ENCODE measurements at regions not wholly inside any gene's neighbourhood (a gene's known extent, or its start where the extent isn't known, plus 50 kb on each side); places are given as distances from the start of the nearest gene placed in this dataset.

DNA sequence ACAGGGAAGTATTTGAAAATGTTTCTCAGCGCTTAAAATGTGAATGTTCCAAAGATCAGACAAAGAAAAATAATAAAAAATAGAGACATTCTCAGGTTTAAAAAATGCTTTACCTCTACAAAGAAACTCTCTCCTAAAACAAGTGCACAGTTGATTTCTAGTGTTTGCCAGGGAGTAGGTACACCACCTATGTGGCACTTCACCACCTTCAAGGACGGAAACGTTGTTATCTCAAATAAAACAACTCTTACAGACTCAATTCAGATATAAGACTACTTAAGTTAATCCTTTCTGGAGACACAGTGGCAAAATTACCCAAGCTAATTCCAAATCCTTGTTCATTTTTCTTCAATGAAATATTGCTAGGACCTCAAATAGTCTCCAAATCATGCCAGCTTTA lies 286.4 kb upstream of the ISL1 start:
- H3K36me3 ChIP-seq (ENCODE audit: insufficient read depth, insufficient read length, low read length) = no peaks in the 10 kb centered on the region
- no peaks in the 10 kb centered on the region for H3K4me1 ChIP-seq (ENCODE audit: insufficient read depth, insufficient read length)
- no peak overlapping the region for H3K4me3 ChIP-seq (ENCODE audit: insufficient read length, low read depth)
- DNase-seq (ENCODE audit: low read depth, low spot score) = no peak
- no peaks in the 10 kb centered on the region for H3K27me3 ChIP-seq (ENCODE audit: insufficient read depth, insufficient read length)
- no peak overlapping the region for H3K9ac ChIP-seq (ENCODE audit: insufficient read length, low read depth)
- TF ChIP-seq ZNF274 (IDR thresholded peaks at IDR 0.05; ENCODE audit: low read depth, low read length) = no peak
- TF ChIP-seq YY1 (IDR thresholded peaks at IDR 0.05; ENCODE audit: insufficient read depth, insufficient read length) = no peak
- TF ChIP-seq SUZ12 (IDR thresholded peaks at IDR 0.05; ENCODE audit: extremely low read depth, insufficient read depth, insufficient read length) = no peak
- no peaks in the 10 kb centered on the region for H3K9me3 ChIP-seq (ENCODE audit: insufficient read depth, low read length)

DNA sequence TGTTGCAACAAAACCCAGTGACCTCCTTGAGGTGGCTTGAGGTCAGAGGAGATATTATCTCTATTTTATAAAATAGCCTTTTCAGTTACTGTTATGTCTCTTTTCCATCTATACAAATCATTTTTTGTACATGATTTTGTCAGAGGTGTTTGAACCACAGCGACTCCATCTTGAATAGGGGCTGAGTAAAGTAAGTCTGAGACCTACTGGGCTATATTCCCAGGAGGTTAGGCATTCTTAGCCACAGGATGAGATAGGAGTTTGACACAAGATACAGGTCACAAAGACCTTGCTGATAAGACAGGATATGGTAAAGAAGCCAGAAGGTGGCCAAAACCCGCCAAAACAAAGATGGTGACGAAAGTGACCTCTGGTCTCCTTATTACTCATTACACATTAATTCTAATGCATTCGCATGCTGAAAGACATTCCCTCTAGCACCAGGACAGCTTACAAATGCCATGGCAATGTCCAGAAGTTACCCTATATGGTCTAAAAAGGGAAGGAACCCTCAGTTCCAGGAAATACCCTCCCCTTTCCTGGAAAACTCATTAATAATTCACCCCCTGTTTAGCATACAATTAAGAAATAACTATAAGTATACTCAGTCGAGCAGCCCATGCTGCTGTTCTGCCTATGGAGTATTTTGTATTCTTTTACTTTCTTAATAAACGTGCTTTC lies 283.9 kb upstream of the ISL1 start:
- no peak for DNase-seq (ENCODE audit: low read depth, low spot score)
- Histone ChIP-seq H3K4me3 (ENCODE audit: insufficient read length, low read depth) (no peak overlapping the region), H3K9me3 (ENCODE audit: insufficient read depth, low read length) (no peaks in the 10 kb centered on the region), H3K36me3 (ENCODE audit: insufficient read depth, insufficient read length, low read length) (no peaks in the 10 kb centered on the region), H3K9ac (ENCODE audit: insufficient read length, low read depth) (no peak overlapping the region), H3K4me1 (ENCODE audit: insufficient read depth, insufficient read length) (no peaks in the 10 kb centered on the region), H3K27me3 (ENCODE audit: insufficient read depth, insufficient read length) (no peaks in the 10 kb centered on the region)
- TF ChIP-seq ZNF274 (IDR thresholded peaks at IDR 0.05; ENCODE audit: low read depth, low read length) (no peak), YY1 (IDR thresholded peaks at IDR 0.05; ENCODE audit: insufficient read depth, insufficient read length) (no peak), SUZ12 (IDR thresholded peaks at IDR 0.05; ENCODE audit: extremely low read depth, insufficient read depth, insufficient read length) (no peak)

DNA sequence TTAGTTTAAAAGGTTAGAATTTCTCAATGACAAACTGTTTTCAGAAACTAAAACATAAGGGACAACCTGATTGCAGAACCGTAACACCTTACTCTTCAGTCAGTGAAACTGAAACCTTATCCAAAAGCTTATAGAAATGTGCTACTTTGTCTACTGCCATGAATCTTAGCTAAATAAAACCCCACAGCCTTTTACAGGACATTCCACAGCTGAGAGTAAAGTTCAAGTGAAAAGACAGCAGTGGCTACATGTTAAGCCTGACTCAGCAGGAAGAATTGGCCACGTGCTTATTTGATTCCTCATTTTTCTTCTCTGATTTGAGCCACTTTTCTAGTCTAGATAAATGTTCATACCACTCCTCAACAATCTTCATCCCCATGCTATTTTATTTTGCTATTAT lies 278.7 kb upstream of the ISL1 start:
- H3K9me3 ChIP-seq (ENCODE audit: insufficient read depth, low read length) = no peaks in the 10 kb centered on the region
- TF ChIP-seq SUZ12 (IDR thresholded peaks at IDR 0.05; ENCODE audit: extremely low read depth, insufficient read depth, insufficient read length) = no peak
- no peak for TF ChIP-seq ZNF274 (IDR thresholded peaks at IDR 0.05; ENCODE audit: low read depth, low read length)
- no peak for TF ChIP-seq YY1 (IDR thresholded peaks at IDR 0.05; ENCODE audit: insufficient read depth, insufficient read length)
- H3K4me3 ChIP-seq (ENCODE audit: insufficient read length, low read depth) = no peak overlapping the region
- H3K27me3 ChIP-seq (ENCODE audit: insufficient read depth, insufficient read length) = no peaks in the 10 kb centered on the region
- no peak overlapping the region for H3K9ac ChIP-seq (ENCODE audit: insufficient read length, low read depth)
- no peaks in the 10 kb centered on the region for H3K4me1 ChIP-seq (ENCODE audit: insufficient read depth, insufficient read length)
- no peaks in the 10 kb centered on the region for H3K36me3 ChIP-seq (ENCODE audit: insufficient read depth, insufficient read length, low read length)
- no peak for DNase-seq (ENCODE audit: low read depth, low spot score)

DNA sequence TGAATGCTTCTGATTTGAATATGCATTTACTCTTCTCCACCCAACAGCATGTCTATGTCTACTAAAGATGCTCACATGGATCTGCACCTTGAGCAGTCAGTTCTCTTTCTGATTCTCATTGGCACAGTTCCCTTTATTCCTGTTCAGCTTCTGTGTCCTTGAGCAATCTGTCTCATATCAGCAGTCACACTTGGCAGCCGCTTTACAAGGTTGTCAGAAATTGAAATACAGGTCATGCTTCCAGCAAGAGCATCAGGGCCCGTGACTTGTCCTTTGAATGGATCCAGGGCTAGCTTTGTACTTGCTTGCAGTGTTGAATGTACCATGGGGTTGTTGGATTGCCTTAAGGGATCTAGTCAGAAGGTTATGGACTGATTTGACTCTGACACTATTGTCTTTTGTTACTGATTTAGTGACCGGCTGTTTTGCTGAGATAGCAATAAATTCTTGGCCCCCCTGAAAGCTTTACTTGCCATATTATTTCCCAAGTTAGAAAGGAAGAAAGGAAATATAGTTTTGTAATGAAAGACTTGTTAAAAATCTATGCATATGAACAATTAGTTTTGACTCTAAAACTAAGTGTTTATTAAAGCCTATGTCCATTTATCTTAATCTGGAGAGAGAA lies 273.4 kb upstream of the ISL1 start:
- H3K9me3 ChIP-seq (ENCODE audit: insufficient read depth, low read length) = no peaks in the 10 kb centered on the region
- H3K4me1 ChIP-seq (ENCODE audit: insufficient read depth, insufficient read length) = no peaks in the 10 kb centered on the region
- DNase-seq (ENCODE audit: low read depth, low spot score) = no peak
- no peak overlapping the region for H3K4me3 ChIP-seq (ENCODE audit: insufficient read length, low read depth)
- H3K9ac ChIP-seq (ENCODE audit: insufficient read length, low read depth) = no peak overlapping the region
- no peak for TF ChIP-seq ZNF274 (IDR thresholded peaks at IDR 0.05; ENCODE audit: low read depth, low read length)
- no peak for TF ChIP-seq SUZ12 (IDR thresholded peaks at IDR 0.05; ENCODE audit: extremely low read depth, insufficient read depth, insufficient read length)
- TF ChIP-seq YY1 (IDR thresholded peaks at IDR 0.05; ENCODE audit: insufficient read depth, insufficient read length) = no peak
- H3K27me3 ChIP-seq (ENCODE audit: insufficient read depth, insufficient read length) = no peaks in the 10 kb centered on the region
- no peaks in the 10 kb centered on the region for H3K36me3 ChIP-seq (ENCODE audit: insufficient read depth, insufficient read length, low read length)

DNA sequence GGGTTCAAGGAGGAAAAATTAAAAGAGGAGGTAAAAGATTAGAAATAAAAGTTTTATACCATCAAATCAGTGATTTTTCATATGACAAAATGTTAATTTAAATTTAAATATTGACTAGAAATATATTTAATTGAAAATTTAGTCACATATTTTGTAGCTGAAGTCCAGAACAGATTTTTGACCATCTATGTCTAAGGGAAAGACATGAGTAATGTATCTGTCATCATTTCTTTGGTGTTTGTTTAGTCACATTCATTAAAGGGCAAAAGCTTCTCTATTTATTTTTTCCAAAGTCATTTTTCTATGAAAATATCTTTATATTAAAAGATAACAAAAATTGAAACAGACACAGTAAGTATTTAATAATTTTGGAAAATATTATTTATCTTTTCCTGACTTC lies 252.0 kb upstream of the ISL1 start:
- DNase-seq (ENCODE audit: low read depth, low spot score) = no peak
- no peaks in the 10 kb centered on the region for H3K27me3 ChIP-seq (ENCODE audit: insufficient read depth, insufficient read length)
- no peak overlapping the region for H3K9ac ChIP-seq (ENCODE audit: insufficient read length, low read depth)
- no peaks in the 10 kb centered on the region for H3K36me3 ChIP-seq (ENCODE audit: insufficient read depth, insufficient read length, low read length)
- peaks cover 13% of the 10 kb centered on the region; the same call in 1 of the 2 replicates for H3K9me3 ChIP-seq (ENCODE audit: insufficient read depth, low read length)
- TF ChIP-seq ZNF274 (IDR thresholded peaks at IDR 0.05; ENCODE audit: low read depth, low read length) (no peak), SUZ12 (IDR thresholded peaks at IDR 0.05; ENCODE audit: extremely low read depth, insufficient read depth, insufficient read length) (no peak), YY1 (IDR thresholded peaks at IDR 0.05; ENCODE audit: insufficient read depth, insufficient read length) (no peak)
- H3K4me3 ChIP-seq (ENCODE audit: insufficient read length, low read depth) = no peak overlapping the region
- H3K4me1 ChIP-seq (ENCODE audit: insufficient read depth, insufficient read length) = no peaks in the 10 kb centered on the region

DNA sequence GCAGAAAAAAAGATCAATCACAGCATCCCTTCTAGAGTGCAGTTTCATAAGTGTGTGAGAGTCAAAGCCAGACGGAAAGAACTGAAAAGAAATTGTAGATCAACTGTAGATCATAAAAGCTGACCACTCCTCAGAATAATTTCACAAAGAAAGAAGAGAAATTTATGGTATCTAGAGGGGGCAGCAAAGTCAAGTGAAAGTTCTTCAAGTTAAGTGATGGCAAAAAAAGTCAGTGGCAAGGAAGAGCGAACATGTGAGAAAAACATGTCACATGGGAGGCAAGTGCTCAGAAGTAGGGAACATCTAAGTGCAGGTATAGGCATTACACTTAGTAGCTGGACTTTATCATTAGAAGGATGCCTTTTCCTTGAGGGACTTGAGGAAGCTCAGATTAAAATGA lies 245.1 kb upstream of the ISL1 start:
- no peaks in the 10 kb centered on the region for H3K4me1 ChIP-seq (ENCODE audit: insufficient read depth, insufficient read length)
- no peak overlapping the region for H3K9ac ChIP-seq (ENCODE audit: insufficient read length, low read depth)
- no peaks in the 10 kb centered on the region for H3K36me3 ChIP-seq (ENCODE audit: insufficient read depth, insufficient read length, low read length)
- no peak overlapping the region for H3K4me3 ChIP-seq (ENCODE audit: insufficient read length, low read depth)
- no peaks in the 10 kb centered on the region for H3K27me3 ChIP-seq (ENCODE audit: insufficient read depth, insufficient read length)
- H3K9me3 ChIP-seq (ENCODE audit: insufficient read depth, low read length) = no peaks in the 10 kb centered on the region
- TF ChIP-seq SUZ12 (IDR thresholded peaks at IDR 0.05; ENCODE audit: extremely low read depth, insufficient read depth, insufficient read length) = no peak
- no peak for TF ChIP-seq YY1 (IDR thresholded peaks at IDR 0.05; ENCODE audit: insufficient read depth, insufficient read length)
- no peak for TF ChIP-seq ZNF274 (IDR thresholded peaks at IDR 0.05; ENCODE audit: low read depth, low read length)
- DNase-seq (ENCODE audit: low read depth, low spot score) = no peak

DNA sequence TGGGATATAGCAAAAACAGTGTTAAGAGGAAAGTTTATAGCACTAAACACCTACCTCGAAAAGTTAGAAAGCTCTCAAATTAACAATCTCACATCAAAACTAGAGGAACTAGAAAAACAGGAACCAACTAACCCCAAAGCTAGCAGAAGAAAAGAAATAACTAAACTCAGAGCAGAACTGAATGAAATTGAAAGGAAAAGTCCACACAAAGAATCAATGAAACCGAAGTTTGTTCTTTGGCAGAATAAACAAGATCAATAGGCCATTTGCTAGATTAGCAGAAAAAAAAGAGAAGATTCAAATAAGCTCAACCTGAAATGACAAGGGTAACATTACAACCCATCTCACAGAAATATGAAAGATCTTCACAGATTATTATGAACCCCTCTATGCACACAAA lies 234.8 kb upstream of the ISL1 start:
- H3K27me3 ChIP-seq (ENCODE audit: insufficient read depth, insufficient read length) = no peaks in the 10 kb centered on the region
- no peak for DNase-seq (ENCODE audit: low read depth, low spot score)
- H3K4me3 ChIP-seq (ENCODE audit: insufficient read length, low read depth) = no peak overlapping the region
- no peak overlapping the region for H3K9ac ChIP-seq (ENCODE audit: insufficient read length, low read depth)
- no peaks in the 10 kb centered on the region for H3K4me1 ChIP-seq (ENCODE audit: insufficient read depth, insufficient read length)
- TF ChIP-seq ZNF274 (IDR thresholded peaks at IDR 0.05; ENCODE audit: low read depth, low read length) (no peak), SUZ12 (IDR thresholded peaks at IDR 0.05; ENCODE audit: extremely low read depth, insufficient read depth, insufficient read length) (no peak), YY1 (IDR thresholded peaks at IDR 0.05; ENCODE audit: insufficient read depth, insufficient read length) (no peak)
- H3K36me3 ChIP-seq (ENCODE audit: insufficient read depth, insufficient read length, low read length) = no peaks in the 10 kb centered on the region
- H3K9me3 ChIP-seq (ENCODE audit: insufficient read depth, low read length) = no peaks in the 10 kb centered on the region
